SU-DHL-6 (cell line): ENCODE measurements at regions not wholly inside any gene's neighbourhood (a gene's known extent, or its start where the extent isn't known, plus 50 kb on each side); places are given as distances from the start of the nearest gene placed in this dataset.

ENCODE experiments used
- EZH2phosphoT487 ChIP-seq: fragments of 200-600 bp; sonication (generic), shearing (Covaris generic); conservative IDR thresholded peaks from 2 replicates; pipeline ENCODE4 v1.6.1; 2018; ENCODE audit warnings: mild to moderate bottlenecking, antibody characterized with exemption, low read length, moderate library complexity, mixed read lengths
- TF ChIP-seq, protein P1 (sequence below): fragments of 200-600 bp; sonication (generic); IDR thresholded peaks from one replicate; pipeline ENCODE4 v1.5.1; 2017; ENCODE audit warnings: antibody characterized with exemption, mild to moderate bottlenecking, low read length, moderate library complexity; ENCODE audit not compliant: insufficient read depth, poor library complexity, severe bottlenecking

DNA sequence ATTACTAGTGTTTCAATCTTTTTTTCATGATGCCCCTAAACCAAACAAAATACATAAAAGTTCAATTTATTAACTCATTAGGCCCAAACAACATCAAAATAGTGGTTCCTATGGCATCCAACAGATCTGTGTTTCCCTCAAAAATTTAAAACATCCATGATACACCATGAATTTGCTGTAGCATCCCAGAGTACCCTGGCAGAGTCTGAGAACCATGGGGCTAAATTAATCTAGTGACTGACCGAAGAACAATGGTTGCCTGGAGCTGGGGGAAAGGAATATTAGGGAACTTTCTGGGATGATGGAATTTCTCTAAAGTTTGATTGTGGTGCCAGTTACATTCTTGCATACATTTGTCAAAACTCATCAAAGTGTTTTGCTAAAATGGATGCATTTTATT lies 79.5 kb upstream of the TRIO start:
- TF ChIP-seq, protein P1, sequence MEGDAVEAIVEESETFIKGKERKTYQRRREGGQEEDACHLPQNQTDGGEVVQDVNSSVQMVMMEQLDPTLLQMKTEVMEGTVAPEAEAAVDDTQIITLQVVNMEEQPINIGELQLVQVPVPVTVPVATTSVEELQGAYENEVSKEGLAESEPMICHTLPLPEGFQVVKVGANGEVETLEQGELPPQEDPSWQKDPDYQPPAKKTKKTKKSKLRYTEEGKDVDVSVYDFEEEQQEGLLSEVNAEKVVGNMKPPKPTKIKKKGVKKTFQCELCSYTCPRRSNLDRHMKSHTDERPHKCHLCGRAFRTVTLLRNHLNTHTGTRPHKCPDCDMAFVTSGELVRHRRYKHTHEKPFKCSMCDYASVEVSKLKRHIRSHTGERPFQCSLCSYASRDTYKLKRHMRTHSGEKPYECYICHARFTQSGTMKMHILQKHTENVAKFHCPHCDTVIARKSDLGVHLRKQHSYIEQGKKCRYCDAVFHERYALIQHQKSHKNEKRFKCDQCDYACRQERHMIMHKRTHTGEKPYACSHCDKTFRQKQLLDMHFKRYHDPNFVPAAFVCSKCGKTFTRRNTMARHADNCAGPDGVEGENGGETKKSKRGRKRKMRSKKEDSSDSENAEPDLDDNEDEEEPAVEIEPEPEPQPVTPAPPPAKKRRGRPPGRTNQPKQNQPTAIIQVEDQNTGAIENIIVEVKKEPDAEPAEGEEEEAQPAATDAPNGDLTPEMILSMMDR: no peak
- no peak for TF ChIP-seq EZH2phosphoT487
